ENCODE measurements at regions not wholly inside any gene's neighbourhood (a gene's known extent, or its start where the extent isn't known, plus 50 kb on each side); places are given as distances from the start of the nearest gene placed in this dataset.
A peak's percentile ranks its signal among the peaks of the same experiment; 100 is the strongest.

DNA sequence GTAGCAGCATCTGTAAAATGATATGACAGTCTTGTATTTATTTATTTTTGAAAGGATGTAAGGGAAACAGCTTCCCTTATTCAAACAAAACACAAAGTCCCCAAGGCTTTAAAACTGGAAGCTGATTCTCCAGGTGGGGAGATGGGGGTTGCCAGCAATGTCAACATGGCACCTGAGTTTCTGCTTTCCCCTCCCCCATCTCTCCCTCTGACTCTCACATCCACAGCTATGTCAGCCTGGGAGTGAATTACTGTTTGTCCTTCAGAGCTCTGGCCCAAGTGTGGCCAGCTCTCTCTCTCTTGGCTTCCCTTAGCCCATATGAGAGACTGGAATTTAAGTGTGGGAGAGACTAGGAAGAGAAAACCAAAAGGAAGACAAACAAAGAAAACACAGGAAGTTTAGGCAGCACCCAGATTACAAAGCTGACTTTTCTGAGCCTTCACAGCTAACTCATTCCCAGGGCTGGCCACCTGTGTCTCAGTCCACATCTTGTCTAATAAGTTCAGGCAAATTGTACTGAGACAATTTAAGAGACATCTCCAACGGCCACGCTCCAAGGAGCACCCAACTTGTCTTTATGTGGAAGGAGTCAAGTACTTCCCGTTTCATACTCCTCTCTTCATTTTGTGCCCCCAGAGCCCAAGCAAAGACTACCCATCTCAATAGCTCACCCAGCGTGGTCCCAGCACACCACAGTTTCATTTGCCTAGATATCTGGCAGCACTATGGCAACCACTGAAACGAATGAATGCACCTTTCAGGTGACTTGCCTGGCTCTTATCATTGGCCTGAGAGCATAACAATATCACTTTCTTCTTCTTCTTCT lies 69.2 kb downstream of the SOX9 start:
- peaks cover 0 to 8% (median 0%) of the 10 kb centered on the region in 4 donors for H3K9me3 ChIP-seq (ENCODE audit: control insufficient read depth in 4 of 4, insufficient read depth in 3 of 4, low read length in 3 of 4)
- no peaks in the 10 kb centered on the region for H3K27me3 ChIP-seq (ENCODE audit: control insufficient read depth in 3 of 3, insufficient read depth in 3 of 3, low read length in 2 of 3)
- 66 to 83% methylated on average over 5 of the region's 5 CpGs for WGBS, 2 donors
- ATAC-seq (ENCODE audit: insufficient read depth, low FRiP score) (no peak), DNase-seq (no peak)
- peaks cover 0 to 41% (median 3%) of the 10 kb centered on the region in 5 donors for H3K4me1 ChIP-seq (ENCODE audit: control insufficient read depth in 5 of 5, insufficient read depth in 5 of 5, low read length in 5 of 5)
- H3K9ac ChIP-seq (ENCODE audit: insufficient read depth in 1 of 2, low read length in 2 of 2): no peak overlapping the region
- no peak overlapping the region for H3K27ac ChIP-seq (ENCODE audit: low read depth in 1 of 2, low read length in 1 of 2)
- H3K4me3 ChIP-seq: no peak overlapping the region
- no peaks in the 10 kb centered on the region for H3K36me3 ChIP-seq (ENCODE audit: control insufficient read depth in 4 of 4, insufficient read depth in 4 of 4, low read length in 4 of 4)
- TF ChIP-seq, protein P1, sequence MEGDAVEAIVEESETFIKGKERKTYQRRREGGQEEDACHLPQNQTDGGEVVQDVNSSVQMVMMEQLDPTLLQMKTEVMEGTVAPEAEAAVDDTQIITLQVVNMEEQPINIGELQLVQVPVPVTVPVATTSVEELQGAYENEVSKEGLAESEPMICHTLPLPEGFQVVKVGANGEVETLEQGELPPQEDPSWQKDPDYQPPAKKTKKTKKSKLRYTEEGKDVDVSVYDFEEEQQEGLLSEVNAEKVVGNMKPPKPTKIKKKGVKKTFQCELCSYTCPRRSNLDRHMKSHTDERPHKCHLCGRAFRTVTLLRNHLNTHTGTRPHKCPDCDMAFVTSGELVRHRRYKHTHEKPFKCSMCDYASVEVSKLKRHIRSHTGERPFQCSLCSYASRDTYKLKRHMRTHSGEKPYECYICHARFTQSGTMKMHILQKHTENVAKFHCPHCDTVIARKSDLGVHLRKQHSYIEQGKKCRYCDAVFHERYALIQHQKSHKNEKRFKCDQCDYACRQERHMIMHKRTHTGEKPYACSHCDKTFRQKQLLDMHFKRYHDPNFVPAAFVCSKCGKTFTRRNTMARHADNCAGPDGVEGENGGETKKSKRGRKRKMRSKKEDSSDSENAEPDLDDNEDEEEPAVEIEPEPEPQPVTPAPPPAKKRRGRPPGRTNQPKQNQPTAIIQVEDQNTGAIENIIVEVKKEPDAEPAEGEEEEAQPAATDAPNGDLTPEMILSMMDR (IDR thresholded peaks at IDR 0.05; ENCODE audit: control extremely low read depth, extremely low read depth): no peak

DNA sequence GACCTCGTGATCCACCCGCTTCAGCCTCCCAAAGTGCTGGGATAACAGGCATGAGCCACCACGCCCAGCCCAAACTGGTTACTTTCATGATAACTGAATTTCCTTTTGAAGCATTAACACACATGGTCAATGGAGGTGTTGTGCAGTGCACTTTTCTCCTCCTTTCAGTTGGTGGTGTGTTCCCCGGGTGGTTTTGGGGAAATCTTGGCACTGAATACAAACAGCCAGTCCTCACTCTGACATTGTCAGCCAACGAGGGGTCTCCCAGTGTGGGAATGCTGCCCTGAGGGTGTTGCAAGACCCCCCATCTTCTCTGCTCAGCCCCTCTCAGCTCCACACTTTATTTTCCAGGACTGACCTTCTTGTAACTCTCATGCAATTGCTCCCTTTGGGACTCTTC lies 70.5 kb downstream of the SOX9 start:
- Histone ChIP-seq H3K27ac (ENCODE audit: low read depth in 1 of 2, low read length in 1 of 2) (peak overlapping the region; percentile 10 to 37), H3K9ac (ENCODE audit: insufficient read depth in 1 of 2, low read length in 2 of 2) (no peak overlapping the region), H3K4me3 (no peak overlapping the region), H3K36me3 (ENCODE audit: control insufficient read depth in 4 of 4, insufficient read depth in 4 of 4, low read length in 4 of 4) (no peaks in the 10 kb centered on the region), H3K4me1 (ENCODE audit: control insufficient read depth in 5 of 5, insufficient read depth in 5 of 5, low read length in 5 of 5) (peaks cover 0 to 35% (median 3%) of the 10 kb centered on the region in 5 donors), H3K9me3 (ENCODE audit: control insufficient read depth in 4 of 4, insufficient read depth in 3 of 4, low read length in 3 of 4) (peaks cover 0 to 8% (median 0%) of the 10 kb centered on the region in 4 donors), H3K27me3 (ENCODE audit: control insufficient read depth in 3 of 3, insufficient read depth in 3 of 3, low read length in 2 of 3) (no peaks in the 10 kb centered on the region)
- ATAC-seq (ENCODE audit: insufficient read depth, low FRiP score) (no peak), DNase-seq (peak in 2 of 3 donors; percentile 26 to 30)
- TF ChIP-seq, protein P1 (IDR thresholded peaks at IDR 0.05; ENCODE audit: control extremely low read depth, extremely low read depth): no peak
- WGBS, 2 donors: 73 to 87% methylated on average over 5 of the region's 5 CpGs

DNA sequence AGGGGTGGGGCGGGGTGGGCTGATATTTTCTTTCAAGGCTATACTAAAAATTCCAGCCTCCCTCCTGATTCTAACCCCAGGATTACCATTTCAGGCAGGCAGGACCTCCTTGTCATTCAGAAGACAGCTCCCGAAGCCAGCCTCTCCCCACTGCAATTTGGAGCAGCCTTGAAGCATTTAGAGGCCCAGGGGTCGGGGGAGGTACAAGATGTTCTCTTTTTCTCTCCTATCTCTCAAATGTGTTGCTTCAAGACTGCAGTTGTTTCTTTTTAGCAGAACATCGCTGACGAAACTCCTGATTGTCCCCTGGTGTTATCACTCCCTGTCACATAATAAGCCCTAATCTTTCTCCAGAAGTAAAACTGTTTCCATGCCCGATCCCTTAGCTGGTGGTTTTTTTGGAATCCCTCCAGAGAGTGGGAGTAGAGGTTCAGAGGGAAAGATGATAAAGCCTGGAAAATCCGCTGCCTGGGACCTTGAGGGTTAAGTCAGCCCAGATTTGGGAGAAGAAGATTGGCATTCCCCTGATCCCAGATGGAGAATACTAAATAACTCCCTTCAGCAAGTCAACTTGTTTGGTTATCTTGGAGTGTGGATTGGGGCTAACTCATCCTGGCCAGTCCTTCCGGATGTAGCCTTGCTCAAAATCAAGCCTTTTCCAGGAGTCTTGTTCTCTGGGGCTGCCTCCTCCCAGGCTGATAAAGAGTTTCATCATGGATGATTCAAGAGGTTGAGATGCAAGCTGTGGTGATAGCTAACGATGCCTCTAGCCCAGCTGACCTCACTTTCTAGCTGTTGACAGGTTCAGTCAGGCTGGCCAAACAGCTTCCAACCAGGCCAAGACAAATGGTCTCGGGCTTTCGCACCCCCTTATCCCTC lies 71.3 kb downstream of the SOX9 start:
- WGBS, 2 donors: 62 to 79% methylated on average over 11 of the region's 11 CpGs
- no peak overlapping the region for H3K9ac ChIP-seq (ENCODE audit: insufficient read depth in 1 of 2, low read length in 2 of 2)
- H3K36me3 ChIP-seq (ENCODE audit: control insufficient read depth in 4 of 4, insufficient read depth in 4 of 4, low read length in 4 of 4): no peaks in the 10 kb centered on the region
- no peak overlapping the region for H3K4me3 ChIP-seq
- TF ChIP-seq, protein P1 (IDR thresholded peaks at IDR 0.05; ENCODE audit: control extremely low read depth, extremely low read depth): no peak
- peaks cover 0 to 35% (median 3%) of the 10 kb centered on the region in 5 donors for H3K4me1 ChIP-seq (ENCODE audit: control insufficient read depth in 5 of 5, insufficient read depth in 5 of 5, low read length in 5 of 5)
- peak; percentile 32 for ATAC-seq (ENCODE audit: insufficient read depth, low FRiP score)
- H3K27me3 ChIP-seq (ENCODE audit: control insufficient read depth in 3 of 3, insufficient read depth in 3 of 3, low read length in 2 of 3): no peaks in the 10 kb centered on the region
- peaks cover 0 to 8% (median 0%) of the 10 kb centered on the region in 4 donors for H3K9me3 ChIP-seq (ENCODE audit: control insufficient read depth in 4 of 4, insufficient read depth in 3 of 4, low read length in 3 of 4)
- DNase-seq: peak; percentile 80 to 97 (median 97)
- H3K27ac ChIP-seq (ENCODE audit: low read depth in 1 of 2, low read length in 1 of 2): peak overlapping the region in 1 of 2 donors; percentile 10
